ENCODE measurements at regions not wholly inside any gene's neighbourhood (a gene's known extent, or its start where the extent isn't known, plus 50 kb on each side); places are given as distances from the start of the nearest gene placed in this dataset.

DNA sequence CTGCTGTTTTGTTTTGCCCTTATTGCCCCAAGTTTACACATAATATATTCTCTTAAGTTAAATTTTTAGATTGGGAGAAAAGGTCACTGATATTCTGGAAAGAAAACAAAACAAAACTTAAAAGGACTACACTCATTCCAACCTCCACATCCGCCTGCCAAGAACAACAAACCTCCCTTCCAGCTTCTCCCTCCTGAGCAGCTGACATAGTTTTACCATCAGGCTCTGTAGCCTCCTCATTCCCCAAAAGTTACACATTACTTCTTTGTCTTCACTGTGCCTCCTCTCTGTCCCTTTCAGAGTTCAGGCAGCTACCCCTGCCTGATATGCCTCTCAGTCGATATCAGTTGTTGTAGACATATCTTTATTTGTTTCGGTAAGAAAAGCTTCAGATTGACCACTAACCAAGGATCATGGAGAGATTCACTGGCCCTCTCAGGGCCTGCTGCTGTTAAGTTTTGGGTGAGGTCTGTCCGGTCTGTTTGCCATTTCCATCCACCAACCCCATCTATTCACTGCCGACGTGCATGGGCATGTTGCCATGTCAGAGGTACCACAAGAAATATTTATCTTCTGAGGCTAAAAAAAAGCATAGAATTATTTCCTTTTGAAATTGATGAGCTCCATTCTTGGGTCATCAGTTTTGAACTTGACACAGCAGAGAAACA is 164.1 kb downstream of the GASK1B start:
- no peak for DNase-seq (ENCODE audit: low spot score)

DNA sequence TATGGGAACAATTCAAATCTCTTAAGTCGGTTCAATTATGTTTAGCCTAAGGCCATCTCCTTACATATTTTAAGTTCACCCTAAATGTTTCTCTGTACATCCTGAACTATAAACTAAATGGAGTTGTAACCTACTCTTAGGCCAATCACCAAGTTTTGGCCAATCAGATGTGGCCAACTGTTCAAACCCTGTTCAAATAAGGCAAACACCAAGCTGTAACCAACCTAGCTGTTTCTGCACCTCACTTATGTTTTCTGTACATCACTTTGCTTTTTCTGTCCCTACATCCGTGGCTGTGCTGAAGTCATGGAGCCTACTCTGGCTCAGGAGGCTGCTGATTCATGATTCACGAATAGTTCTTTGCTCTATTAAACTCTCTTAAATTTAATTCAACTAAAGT is 165.3 kb downstream of the GASK1B start:
- DNase-seq (ENCODE audit: low spot score) = no peak

DNA sequence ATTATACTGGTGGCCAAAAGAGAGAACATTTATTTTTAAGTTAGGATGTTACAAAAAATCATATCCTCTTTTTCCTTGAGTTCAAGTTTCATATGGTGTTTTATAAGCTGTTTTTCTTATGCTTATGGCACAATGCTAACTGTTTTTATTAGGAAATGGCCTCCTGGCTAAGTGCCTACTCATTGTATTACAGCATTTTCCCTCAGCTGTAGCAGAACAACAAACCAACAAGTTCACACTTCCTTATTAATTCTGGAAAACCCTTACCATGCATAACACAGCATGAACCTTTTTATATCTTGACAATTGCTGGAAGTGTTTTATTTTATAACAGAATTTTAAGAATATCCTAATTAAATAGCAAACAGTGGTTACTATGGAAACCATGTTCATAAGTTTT is 165.8 kb downstream of the GASK1B start:
- no peak for DNase-seq (ENCODE audit: low spot score)

DNA sequence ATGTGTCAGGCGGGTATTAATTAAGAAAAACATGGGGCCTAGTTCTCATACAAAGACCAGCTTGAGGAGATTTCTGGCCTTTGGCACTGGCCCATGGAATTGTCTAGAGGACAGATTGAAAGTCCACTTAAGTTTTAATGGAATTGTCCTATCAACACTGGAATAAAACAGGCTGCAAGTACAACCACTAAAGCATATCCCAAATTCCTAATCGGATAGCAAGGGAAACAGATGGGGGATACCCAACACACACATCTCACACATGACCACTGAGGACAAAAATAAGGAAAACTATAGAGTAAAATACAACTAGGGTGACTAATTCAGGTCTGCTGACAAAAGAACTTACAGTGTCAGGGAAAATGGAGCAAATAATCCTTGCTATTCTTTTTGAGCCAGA is 167.8 kb downstream of the GASK1B start:
- no peak for DNase-seq (ENCODE audit: low spot score)

DNA sequence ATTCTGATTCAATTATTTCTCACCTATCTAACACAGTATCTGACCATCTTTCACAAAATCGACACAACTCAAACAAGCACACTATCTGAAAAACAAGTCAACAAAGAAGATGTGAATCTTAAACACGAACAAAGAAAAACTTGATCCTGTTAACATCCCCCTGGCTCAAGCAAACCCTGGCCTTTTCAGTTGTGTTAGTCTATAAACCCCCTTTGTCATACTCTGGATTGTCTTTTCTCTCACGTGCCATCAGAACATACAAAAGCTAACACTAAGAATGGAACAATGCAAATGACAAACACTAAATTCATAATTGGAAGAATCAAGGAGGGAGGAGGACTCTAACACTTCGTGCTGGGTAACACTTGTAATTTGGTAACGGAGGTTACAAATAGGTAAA is 168.7 kb downstream of the GASK1B start:
- DNase-seq (ENCODE audit: low spot score) = no peak

DNA sequence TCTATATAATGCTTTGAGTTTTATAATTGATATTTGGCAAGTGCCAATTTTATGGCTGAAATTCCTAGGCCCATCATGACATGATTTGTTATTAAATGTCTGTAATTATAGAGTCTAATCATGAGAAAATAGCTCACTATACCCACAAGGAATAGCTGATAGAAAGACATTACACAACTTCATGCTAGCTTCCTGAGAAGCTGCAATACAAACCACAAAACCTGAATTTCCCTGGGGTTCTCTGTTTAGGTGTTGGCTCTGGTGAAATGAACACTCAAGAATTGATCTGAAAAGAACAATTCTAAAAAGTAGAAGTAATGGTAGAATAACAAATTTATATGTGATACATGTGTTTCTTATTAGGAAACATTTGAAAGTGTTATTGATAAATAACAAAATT is 169.6 kb downstream of the GASK1B start:
- no peak for DNase-seq (ENCODE audit: low spot score)

DNA sequence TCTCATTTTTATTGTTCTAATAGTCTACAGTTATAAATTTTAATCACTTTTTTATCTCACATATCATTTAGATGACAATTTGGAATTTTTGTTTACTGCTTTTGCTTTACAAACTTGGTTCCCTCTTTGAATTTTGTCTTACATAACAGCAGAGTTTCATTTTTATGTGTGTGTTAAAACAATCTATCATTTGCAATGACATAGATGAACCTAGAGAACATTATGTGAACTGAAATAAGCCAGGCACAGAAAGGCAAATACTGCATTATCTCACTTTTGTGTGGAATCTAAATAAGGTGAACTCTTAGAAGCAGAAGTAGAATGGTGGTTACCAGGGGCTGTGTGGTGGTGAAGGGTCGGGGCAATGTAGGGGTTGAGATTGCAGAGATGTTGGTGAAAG is 170.7 kb downstream of the GASK1B start:
- DNase-seq (ENCODE audit: low spot score) = no peak

DNA sequence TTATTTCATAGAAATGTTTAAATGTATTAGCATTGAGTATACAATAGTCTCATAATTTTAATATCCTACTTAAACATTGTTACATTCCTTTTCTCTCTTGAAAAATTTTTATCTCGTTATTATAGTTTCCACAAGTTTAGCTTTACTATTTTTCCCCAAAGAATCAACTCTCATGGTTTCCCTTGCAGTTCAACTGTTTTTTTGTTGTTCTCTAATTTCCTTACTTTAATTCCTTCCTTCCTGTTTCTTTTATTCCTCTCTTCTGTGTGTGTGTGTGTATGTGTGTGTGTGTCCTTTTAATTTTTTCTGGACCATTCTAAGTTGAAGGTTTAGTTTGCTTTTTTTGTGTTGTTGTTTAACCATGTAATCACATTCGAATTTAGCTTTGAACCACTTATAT is 171.1 kb downstream of the GASK1B start:
- no peak for DNase-seq (ENCODE audit: low spot score)

DNA sequence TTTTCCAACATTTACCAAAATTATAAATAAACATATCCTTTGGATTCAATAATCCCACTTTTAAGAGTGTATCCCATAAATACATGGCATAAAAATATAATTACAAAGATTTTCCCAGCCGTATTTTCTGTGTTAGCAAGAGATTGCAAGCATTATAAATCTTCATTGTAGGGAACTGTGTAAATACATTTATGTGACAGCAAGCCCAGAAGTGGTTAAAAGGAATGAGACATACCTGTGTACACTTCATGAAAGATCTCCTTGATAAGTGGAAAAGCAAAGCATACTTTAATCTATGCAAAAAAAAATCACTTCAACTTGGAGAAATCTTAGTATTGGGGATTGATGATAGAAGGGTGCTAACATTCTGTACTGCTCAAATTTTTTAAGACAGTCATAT is 173.1 kb downstream of the GASK1B start:
- DNase-seq (ENCODE audit: low spot score) = no peak

DNA sequence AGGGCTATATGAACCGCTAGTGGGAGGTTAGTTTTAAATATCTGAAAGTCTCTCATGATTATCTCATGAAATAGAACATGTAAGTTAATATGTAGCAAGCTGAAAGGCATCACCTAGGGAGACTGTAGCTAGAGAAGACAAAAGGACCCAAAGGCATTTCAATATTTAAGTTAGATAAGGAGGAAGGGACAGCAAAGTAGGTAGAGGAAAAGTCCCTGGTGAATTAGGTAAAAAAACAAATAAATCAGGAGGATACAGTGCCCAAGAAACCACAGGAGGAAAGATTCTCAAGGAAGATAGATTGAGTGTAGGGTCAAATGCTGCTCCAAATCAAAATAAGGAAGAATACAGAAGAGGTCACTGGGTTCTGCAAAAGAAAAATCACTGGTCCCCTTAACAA is 175.5 kb downstream of the GASK1B start:
- no peak for DNase-seq (ENCODE audit: low spot score)

DNA sequence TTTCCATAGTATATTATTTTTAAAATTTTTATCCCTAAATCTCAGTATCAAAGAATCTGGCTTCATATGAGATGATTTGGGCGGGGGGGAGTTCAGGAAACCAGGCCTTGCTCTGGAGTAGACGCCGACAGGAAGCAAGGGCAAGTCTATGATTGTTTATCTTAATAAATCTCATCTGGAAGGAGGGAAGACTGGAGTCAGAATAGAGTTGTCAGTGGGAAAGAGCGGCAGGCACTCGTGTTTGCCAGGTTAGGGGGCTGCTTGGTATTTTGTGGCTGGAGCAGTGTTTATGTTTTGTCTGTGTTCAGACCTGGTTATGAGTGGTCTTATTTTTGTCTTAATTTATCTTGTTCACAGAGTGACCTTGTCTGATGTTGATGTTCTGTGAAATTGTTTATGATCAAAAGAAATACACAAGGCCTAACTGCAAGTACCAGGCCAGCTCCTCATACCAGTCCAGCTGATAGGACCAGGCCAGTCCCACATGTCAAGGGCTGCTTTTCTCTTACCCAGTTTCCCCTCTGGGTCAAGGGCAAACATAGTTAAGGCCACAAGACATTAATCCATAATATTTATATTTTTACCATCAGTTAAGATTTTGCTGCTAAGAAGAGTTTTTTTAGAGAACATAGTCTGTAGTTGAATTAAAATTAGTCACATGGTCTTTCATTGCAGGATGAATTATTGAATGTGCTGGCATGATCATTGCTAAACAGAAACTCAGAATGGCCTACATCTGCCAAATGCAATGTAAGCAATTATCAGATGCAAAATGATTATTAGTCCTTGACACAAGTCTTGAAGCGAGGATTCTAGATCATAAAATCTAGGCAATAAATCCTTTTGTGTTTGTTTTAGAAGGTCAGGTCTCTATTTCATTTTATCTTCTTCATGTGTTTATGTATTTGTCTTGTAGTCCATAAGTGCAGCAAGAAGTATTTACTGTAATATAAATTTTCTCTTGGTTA is 176.5 kb downstream of the GASK1B start:
- DNase-seq (ENCODE audit: low spot score) = no peak

DNA sequence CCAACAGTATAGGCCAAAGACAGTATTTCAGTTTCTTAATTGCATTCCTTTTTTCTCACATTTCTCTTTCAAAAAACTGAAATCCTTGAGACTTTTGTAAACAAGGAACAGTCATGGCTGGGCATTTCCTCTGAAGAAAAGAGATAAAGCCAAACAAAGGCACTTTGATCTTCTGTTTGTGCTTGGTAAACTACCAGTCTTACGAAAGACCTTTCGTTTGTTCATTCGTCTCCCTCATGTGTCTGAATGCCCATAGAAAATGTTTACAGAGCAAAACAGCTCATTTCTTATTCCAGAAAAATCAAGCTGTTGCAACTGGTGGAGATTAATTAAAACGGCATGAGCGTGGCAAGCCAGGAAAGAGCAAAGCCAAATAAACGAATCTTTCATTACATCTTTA is 178.0 kb downstream of the GASK1B start:
- no peak for DNase-seq (ENCODE audit: low spot score)

DNA sequence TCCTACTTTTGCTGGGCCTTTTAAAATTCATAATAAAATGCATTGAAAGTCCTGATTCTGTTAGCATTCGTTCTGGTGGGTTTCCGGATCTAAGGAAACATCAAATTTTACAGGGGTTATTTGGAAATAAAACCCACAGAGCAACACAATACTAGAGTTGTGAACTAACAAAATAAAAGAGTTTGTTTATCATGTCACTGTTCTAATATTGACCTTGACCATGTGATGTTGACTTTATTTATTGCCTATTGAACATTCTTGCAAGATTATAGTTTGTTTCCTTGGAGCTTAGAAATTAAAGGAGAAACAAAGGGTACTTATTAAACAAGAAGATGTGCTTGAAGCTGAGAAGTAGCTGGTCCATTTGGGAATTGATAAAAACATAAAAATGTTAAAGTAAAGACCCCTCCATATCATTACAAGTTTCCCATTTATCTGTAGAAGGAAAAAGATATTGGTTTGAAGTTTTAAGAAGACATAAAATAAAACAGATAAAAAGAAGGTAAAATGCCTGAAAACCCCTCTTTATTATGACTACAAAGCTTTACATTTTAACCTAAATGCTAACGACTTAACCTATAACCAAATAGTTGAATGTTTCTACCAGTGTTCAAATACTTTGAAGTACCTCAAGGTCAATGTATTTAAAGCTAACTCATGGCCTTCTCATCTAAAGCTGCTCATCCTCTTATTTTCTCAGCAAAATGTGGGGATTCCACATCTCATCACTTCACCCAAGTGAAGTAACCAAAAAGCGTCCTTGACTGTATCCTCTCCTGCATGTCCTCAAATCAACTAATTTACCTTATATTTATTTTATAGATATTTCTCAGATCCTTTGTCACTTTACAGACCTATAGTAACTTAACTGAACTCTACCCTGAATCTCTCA is 179.6 kb downstream of the GASK1B start:
- no peak for DNase-seq (ENCODE audit: low spot score)

DNA sequence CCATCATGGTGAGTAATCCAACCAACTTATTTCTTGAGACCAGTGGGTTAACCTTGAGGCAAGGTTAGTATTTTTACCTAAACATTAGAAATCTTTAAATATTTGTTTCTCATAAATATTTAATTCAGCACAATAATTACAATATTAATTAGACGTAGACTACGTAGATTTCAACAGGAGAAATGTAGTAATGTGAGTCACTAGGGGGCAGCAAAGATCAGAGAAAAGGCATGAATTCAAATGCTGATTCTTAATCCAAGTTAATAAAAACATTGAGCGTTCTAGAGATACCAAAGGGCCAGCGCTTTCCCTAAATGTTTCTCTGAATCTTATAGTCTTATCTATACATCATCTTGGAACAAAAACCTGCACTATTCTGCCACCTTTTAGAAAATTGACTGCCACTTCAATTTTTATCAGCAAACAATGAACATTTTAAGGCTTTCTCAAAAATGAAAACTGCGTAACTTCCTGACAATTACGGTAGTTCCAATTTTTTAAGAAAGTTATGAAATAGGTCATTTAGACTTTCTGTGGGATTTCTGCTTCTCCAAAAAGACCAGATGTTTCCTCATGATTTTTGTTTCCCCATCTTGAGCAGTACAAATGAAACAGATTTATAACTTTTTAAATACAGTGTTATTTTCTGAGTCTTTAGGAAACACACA is 180.7 kb downstream of the GASK1B start:
- peak; percentile 62 for DNase-seq (ENCODE audit: low spot score)

DNA sequence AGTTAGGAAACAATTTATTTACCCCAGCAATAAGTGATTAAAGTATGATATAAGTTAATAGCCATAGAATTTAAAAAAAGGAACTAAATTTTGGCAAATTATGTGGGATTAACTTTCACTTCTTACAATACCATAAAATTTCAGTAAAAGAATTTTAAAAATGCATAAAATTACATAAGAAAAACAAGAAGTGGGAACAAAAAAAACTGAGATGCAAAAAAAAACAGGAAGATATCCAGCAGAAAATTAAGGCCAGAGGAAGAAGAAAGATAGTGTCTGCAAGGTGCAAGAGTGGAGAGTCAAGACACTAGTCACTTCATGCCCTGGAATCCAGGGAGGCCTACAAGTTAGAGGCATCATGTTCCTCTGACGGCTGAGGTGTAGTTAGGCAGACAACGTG is 184.2 kb downstream of the GASK1B start:
- DNase-seq (ENCODE audit: low spot score) = no peak

DNA sequence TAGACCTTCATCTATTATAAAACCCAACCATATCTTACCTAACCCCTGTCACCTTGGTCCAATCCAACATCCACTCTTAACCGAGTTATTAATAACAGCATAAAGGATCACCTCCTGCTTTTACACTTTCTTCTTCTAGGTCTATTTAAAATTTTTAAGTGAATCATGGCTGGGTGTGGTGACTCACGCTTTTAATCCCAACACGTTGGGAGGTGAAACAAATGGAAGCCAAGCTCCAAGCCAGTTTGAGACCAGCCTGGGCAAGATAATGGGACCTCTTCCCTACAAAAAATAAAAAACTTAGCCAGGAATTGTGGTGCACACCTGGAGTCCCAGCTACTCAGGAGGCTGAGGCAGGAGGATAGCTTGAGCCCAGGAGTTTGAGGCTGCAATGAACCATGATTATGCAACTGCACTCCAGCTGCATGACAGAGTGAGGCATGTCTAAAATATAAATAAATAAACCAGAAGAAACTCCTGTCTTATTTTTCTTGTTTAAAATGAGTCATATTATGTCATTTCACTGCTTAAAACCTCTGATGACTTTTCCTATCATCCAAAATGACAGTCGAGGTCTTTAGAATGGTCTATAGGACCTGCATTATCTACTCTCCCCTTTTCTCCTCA is 188.4 kb downstream of the GASK1B start:
- DNase-seq (ENCODE audit: low spot score) = no peak

DNA sequence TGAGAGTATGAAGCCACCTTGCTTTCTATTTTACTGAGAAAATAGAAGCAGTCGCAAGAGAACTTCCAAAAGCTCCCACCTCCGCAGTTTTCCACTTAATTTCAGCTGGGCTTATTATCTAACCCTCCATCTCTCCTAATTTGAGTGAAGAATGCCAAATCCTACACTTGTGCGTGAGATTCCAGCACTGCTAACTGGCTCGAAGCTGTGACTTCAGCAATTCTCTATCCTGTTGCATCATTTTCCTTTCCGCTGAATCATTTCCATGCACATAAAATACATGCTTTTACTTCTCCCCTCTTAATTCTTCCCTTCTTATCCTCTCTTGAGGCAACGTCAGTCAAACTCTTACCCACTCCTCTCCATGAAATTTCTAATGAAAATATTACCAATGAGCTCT is 189.5 kb downstream of the GASK1B start:
- DNase-seq (ENCODE audit: low spot score) = no peak

DNA sequence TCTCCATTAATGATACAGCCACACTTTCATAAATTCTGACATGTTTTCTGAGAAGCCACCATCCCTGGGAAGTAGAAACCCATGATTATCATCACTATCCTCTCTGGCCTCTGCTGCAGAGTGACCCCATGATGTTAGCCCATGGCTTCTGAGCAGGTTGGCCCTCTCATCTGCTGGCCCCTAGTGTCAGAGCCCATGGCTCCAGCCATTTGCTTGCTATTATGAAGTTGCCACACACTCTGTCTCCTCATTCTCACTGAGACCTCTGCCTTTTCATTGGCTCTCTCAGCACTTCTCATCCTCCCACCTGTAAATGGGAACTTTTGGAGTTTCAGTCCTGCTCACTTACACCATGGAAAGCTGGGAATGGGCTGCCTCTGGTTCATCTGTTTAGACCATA is 192.7 kb downstream of the GASK1B start:
- DNase-seq (ENCODE audit: low spot score) = no peak

DNA sequence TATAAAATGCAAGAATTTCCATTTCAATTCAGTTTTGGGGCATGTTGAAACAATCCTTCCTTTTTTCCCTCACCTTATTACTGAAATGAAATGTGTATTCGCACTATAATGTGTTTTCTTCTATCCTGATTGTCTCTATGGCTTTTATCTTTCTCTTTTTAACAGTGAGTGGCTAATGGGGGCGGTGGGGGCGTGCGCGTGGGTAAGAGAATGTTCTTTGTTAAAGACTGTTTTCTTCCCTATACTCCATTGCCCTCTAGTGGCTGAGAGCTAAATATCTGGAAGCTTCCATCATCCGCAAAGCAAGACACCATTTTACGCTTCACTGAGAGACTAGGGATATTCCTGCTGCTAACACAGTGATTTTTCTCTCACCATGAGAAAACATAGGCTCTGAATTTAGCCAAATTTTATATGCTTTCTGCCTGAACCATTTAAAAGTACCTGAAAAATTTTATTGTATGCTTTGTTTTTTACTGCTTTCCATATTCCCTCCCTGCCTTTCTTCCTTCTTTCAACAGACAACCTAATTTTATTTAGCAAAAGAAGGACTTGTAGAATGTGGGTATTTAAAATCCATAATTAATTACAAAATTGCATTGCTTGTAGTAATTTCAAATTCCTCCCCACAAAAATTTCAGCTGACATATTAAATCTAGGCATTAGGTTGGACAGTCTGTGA is 194.0 kb downstream of the GASK1B start:
- peak; percentile 62 for DNase-seq (ENCODE audit: low spot score)

DNA sequence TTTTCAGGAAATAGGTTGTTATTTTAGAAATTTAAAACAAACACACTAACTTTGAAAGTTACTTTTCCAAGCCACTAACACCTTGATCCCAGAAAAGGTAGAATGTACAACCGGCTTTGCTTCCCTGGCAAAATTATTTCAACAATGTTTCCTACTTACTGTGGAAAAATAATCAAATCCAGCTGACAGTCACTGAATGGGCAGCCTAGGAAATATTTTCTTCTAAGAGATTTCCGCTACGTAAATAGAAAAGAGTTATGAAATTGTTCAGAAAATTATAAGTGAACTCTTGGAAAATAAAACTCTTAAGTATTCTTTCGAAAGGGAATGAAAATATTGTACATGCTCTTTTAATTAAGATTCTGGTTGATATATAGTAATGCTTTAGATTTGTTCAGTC is 195.7 kb downstream of the GASK1B start:
- DNase-seq (ENCODE audit: low spot score) = no peak

DNA sequence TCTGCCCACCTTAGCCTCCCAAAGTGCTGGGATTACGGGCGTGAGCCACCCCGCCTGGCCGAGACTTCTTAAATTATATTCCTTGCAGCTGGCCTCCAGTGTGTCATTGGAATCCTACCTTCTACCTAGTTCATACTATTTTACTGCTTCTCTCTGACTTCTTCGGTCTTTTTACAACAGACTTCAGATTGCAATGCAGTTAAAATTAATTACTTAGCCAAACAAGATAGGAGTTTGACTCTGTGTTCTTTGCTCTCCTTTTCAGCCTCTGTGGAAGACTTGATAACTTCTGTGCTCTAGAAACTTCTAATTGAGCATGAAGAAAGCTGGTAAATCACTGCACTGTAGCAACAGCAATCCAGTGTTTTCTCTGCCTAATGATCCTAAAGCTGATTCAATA is 199.5 kb downstream of the GASK1B start:
- DNase-seq (ENCODE audit: low spot score) = no peak
